ENCODE measurements at regions not wholly inside any gene's neighbourhood (a gene's known extent, or its start where the extent isn't known, plus 50 kb on each side); places are given as distances from the start of the nearest gene placed in this dataset.

- no peak for TF ChIP-seq RAD21 (IDR thresholded peaks at IDR 0.05; ENCODE audit: low read length)
- no peak for TF ChIP-seq USF2 (IDR thresholded peaks at IDR 0.05; ENCODE audit: borderline replicate concordance, low read depth, low read length)
- TF ChIP-seq, protein P1, sequence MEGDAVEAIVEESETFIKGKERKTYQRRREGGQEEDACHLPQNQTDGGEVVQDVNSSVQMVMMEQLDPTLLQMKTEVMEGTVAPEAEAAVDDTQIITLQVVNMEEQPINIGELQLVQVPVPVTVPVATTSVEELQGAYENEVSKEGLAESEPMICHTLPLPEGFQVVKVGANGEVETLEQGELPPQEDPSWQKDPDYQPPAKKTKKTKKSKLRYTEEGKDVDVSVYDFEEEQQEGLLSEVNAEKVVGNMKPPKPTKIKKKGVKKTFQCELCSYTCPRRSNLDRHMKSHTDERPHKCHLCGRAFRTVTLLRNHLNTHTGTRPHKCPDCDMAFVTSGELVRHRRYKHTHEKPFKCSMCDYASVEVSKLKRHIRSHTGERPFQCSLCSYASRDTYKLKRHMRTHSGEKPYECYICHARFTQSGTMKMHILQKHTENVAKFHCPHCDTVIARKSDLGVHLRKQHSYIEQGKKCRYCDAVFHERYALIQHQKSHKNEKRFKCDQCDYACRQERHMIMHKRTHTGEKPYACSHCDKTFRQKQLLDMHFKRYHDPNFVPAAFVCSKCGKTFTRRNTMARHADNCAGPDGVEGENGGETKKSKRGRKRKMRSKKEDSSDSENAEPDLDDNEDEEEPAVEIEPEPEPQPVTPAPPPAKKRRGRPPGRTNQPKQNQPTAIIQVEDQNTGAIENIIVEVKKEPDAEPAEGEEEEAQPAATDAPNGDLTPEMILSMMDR (IDR thresholded peaks at IDR 0.05) = no peak
- no peak for TF ChIP-seq POLR2AphosphoS5 (IDR thresholded peaks at IDR 0.05; ENCODE audit: low read depth, low read length)
- TF ChIP-seq TEAD4 (IDR thresholded peaks at IDR 0.05; ENCODE audit: borderline replicate concordance, insufficient read depth) = no peak
- no peak for TF ChIP-seq RXRA (IDR thresholded peaks at IDR 0.05; ENCODE audit: borderline replicate concordance, low read depth)
- TF ChIP-seq MEF2A (IDR thresholded peaks at IDR 0.05; ENCODE audit: borderline replicate concordance, low read depth) = no peak
- TF ChIP-seq ELF1 (IDR thresholded peaks at IDR 0.05) = no peak
Measured at GRCh38 chr6:22445946-22446345, 123.4 kb upstream of the HDGFL1 start.
